Hypothalamus (tissue), 51 donors: ENCODE measurements at regions not wholly inside any gene's neighbourhood (a gene's known extent, or its start where the extent isn't known, plus 50 kb on each side); places are given as distances from the start of the nearest gene placed in this dataset.

Source experiments
- DNase-seq, 51 donors: peaks; one replicate each; lab custom pipeline; 2025; lab: John Stamatoyannopoulos, UW

DNA sequence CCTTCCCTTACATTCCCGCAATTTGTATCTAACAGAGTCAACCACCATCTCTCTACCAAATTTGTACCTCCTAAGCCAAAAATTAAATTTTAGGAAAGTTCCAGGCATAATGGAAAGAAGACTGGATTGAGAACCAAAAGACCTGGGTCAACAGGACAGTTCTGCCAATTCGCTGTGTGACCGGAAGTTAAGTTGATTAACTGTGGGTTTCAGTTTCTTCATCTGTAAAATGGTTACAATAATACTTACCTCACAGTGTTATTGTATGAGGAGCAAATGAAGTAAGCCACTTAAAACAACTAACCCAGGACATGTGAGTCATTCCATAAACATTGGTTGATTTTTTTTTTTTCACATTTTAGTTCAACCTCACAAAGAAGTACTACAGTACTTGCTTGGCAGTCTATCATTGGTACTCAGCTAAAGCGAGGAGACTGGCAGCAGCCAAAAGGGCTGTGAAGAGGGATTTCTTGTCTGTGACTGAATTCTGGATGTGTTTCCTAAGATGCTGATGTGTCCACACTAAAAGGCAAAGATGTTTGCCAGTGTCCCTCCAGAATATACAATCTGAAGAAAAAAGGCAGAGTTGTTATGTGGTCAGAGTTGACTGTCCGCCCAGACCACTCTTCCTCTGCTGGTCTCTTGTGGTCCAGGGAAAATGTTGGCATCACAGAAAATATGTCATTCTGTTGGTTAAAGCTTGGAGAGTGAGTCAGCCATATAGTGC is 198.6 kb downstream of the TLE1 start:
- no peak for DNase-seq

DNA sequence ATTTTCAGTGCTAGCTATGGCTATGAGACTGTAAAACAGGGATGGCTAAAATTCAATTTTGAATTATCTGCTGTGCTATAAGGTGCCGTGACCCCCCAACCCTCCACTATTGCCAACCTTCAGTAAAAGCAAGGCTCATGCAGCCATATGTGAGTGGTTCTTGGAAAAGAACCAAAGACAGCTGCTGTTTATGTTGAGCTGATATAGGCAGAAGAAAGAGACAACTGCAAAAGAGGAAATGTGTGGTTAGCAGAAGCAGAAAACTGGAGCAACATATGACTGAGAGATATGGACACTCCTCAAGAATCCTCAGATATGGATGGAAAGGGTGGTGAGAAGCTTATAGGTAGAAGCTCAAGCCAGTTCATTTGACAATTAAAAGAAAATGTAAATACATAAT is 200.3 kb downstream of the TLE1 start:
- DNase-seq, result no peak

DNA sequence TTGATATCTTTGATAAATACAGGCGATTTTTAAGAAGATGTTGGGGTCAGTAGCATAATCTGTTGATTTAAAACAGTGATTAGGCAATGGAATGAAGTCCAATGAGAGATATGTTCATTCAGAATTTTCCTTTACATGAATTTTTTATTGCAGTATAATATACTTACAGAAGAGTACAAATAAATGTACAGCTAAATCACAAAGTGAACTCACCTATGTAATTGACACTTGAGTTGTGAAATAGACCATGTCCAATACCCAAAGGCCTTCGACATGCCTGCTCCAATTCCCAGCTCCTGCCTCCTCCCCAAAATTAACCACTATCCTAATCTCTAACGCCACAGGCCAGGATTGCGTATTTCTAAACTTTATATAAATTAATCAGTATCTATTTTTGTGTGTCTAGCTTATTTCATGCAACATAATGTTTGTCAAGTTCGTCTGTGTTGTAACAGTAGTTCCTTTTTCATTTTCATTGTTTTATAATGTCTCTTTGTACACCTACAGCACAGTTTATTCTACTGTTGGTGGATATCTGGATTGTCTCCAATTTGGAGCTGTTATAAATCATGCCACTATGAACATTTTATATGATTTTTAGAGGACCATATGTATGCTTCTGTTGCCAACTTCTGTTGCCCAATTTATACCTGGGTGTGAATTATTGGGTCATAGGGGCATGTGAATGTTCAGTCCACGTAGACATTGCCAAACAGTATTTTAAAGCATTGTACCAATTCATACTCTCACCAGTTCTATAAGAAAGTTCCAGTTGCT is 208.3 kb downstream of the TLE1 start:
- DNase-seq, result no peak

DNA sequence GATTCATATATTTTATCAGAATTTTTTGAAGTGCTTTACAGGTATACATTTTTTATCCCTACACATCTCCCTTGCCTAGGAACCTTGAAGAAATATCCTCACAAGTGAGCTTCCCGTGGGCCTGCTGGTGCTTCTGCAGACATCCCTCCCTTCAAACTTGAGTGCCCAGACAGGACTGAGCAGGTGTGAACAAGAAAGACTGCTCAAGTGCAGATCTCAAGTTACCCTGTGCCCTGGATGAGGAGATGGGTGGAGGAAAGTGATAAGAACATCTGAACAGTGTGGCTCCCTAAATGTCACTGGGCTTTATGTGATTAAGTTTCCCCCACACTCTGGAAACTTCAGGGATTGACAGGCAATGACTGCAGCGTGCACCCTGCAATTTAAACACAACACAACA is 209.8 kb downstream of the TLE1 start:
- no peak for DNase-seq

DNA sequence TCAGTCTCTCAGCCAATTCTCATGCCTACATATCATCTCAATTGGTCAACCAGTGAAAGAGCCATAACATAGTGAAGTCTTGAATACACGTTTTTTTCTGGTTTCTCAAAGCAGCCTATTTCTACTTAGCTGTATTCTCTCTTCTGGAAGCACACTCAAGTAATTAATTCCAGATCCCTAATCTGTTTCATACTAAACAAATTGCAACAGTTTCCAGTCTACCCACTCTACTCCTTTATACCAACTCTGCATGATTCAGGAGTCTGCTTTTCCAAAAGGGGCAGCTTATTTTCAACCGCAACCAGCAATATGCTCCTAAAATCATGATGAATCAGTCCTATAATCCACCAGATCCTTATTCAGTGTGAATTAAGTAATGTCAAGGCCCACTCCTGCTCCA is 211.7 kb downstream of the TLE1 start:
- DNase-seq, result no peak

DNA sequence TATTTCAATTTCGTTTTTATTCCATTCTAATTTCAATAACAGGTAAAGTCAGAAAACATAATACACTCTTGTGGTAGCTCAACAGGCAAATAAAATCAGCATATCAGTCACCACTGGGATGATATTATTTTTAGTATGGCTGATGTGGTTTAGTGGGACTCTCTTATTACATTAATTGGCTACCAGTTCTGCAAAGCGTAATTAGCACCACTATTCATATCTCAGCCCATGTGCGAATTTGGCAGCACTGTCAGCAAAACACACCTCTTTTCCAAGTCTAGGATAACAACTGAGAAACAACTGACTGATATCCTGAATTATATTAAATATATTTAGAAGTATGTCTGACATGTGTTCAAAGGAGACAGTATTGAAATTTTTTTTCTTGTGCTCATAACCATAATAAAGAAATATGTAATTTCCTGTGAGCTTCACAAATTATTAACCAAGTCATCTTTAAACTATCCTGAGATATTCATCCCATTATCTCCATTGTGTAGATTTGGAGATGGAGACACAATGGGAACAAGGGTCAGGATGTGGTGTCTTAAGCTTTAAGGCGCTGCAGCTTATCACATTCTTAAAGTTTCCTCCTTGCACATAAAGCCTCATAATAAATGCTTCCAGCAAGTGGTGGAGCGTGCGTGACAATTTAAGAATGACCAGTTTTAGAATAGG is 212.4 kb downstream of the TLE1 start:
- DNase-seq, result no peak

DNA sequence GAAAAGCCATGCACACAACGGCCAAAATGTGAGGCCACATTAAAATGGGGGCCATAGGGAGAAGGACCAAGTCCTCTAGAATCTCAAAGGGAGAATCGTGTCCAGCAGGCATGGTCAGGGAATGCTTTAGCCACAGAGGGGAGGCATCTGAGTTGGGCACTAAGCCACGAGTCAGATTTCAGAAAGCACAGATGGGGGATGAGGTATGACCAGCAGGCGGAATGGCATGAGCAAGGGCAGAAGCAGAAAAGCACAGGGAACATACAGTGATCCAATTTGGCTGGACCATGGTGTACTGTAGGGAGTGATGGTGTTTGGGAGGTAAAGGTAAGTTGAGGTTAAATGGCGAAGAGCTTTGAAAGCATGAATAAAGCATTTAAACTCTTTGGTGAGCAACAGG is 214.6 kb downstream of the TLE1 start:
- DNase-seq, result no peak

DNA sequence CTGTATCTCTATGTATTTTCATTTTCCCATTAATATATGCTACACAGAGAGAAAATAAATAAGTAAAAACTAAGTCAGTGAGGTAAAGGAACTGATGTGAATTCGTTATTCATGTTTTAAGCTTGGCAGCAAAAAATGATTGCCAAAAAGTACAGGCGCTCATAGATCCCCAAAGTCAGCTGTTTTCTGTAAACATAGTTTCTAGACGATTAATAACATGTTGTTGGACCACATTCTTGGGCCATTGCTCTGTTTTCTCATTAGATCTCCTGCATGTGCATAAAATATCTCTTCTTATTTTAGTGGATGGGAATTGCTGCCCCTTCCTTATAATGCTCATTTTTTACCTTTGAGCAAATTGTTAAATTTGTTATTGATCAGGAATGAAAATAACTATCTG is 215.2 kb downstream of the TLE1 start:
- no peak for DNase-seq

DNA sequence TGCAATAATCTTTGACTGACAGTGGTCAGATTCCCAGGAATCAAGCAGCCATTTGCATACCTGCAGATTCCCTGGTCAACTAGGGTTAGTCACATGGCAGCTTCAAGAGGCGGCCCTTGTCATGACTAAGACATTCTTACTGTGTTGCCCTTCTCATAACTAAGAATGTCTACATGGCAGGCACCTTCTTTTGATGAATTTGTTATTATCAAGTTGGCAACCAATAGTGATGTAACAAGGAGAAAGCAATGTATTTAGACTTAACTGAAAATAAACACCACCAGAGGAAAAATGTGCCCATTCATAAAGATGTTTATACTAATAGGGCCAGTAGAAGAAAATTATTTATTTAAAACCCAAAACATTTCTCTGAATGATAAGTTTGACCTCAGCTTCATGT is 215.6 kb downstream of the TLE1 start:
- no peak for DNase-seq

DNA sequence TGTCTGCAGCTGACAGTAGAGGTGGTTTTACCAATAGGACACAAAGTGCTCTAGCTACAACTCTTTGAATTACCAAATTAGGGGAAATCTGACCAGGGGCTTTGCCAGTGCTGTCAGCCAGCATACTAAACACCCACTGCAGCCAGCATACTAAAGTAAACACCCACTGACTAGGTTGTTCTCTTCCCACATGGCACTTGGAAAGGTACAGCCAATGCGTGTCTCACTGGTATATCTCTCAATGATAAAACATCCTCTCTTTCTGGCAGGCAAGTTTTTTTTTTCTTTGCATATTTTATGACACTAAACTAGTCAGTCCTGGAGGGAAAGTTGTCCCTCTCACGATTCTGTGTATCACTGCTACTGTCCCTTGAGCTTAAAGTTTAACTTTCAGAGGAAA is 216.1 kb downstream of the TLE1 start:
- no peak for DNase-seq

DNA sequence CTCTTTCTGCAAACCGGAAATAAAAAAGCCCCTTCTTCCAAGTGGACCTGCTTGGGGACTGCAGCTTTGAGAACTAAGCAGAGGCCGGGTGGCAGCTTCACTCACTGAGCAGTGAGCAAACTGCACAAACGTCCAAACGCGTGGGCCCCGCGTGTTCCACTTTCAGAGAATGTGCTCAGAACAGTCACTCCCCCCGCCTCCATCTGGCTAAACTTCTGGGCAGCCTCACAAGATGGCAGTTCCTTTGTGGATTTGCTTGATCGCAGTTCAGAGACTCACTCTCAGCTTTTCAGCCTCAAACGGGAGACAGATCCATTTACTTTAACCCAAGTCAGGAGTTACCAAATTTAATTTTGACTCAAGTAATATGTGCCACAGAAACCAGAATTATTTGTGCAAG is 216.6 kb downstream of the TLE1 start:
- peak in 1 of 51 donors; percentile 61 for DNase-seq

DNA sequence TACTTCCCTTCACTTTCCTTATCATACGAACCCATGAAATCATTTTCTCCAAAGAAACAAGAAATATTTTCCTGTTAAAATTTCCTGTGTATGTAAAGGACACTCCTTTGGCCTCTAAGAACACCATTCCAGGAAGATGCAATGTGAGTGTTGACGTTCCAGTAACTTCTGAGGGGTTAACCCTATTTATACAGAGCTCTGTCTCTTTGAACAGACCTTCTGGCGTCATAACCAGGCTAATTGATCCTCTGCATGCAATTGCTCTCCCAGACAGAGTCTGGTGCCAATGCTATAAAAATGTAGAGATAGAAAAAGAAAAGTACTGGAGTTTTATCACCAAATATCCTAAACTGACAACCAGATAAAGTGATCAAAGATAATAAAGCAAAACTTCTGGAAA is 218.5 kb downstream of the TLE1 start:
- no peak for DNase-seq

DNA sequence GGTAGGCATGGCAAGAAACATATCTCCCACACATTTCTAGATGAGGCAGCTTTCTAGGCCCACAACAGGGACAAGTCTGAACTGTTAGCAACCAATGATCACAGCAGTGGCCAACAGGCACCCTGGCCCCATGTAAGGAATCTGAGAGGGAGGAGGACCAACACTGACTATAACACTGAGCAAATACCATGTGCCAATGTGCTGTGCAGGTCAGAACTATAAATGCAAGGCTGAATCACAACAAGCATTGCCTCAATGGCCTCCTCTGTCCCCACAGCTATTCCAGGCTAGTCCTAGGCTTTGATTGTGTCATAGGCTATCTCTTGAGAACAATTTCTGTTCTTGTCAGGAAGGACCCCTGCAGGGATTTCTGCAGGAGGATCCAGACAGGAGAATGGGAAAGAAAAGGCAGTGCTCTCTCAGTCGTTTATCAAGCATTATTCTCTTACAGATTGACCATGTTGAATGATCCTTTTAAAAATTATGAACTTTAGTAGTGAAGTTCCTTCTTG is 221.2 kb downstream of the TLE1 start:
- DNase-seq, result no peak

DNA sequence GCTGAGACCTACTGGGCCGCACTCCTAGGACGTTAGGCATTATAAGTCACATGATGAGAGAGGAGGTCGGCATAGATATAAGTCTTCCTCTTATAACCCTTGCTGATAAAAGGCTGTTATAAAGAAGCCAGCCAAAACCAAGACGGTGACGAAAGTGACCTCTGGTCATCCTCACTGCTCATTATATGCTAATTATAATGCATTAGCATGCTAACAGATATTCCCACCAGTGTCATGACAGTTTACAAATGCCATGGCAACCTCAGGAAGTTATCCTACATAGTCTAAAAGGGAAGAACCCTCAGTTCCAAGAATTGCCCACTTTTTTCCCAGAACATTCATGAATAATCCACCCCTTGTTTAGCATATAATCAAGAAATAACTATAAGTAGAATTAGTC is 222.4 kb downstream of the TLE1 start:
- no peak for DNase-seq

DNA sequence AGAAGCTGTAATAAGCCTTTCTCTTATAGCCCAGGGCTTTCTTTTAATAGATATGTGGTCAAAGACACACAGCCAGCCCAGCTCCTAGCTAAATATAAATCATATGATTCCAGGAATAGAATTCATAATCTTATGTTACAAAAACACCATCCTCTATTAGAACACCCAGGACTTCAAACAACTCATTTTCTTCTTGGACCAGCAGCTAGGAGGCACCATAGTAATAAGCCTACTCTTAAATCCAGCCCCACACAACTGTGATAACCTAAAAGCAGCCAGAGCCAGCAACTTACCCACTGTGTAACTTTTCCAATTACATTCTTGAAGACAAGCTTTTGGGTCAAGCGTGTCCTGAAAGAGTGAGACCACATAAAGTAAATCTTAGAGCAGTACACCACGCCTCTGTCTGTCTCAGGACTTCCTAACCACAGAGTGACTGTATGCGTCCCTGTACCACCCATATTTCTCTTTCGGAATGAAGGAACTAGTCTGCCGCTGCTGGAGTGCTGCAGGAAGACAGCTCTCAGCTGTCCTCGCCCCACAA is 223.8 kb downstream of the TLE1 start:
- DNase-seq, result no peak

DNA sequence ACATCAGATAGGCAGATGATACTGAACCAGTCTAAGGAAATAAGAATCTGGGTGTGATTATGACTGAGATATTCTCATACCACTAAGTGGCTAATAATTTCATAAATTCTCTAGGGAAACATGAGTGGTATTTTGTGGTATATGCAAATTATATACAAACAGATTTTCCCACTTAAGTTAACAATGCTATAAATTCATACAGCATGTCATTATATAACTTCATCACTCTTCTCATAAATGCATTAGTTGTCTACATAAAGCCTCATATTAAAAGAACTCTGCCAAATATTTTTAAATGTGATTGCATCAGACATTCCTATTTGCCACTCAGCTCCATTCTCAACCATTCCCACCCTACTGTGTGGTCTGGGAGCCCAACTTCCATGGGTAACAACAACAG is 226.5 kb downstream of the TLE1 start:
- DNase-seq, result no peak

DNA sequence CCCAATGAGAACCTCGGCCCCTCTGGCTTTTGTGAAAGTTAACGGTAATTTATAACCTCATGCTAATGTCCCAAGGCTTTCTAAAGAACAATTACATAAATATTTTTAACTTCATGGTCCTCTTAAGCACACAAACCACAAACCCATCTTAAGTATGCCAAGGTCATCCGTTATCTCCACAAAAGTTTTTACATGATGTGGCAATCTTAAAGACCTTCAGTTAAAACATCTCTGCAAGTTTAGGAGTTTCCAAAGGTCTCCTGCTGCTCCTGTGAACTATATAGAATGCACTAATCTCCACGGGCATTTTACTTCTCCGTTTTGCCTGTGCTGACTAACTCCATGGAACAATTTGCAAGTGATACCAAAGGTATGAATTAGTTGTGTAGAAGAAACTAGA is 228.2 kb downstream of the TLE1 start:
- no peak for DNase-seq

DNA sequence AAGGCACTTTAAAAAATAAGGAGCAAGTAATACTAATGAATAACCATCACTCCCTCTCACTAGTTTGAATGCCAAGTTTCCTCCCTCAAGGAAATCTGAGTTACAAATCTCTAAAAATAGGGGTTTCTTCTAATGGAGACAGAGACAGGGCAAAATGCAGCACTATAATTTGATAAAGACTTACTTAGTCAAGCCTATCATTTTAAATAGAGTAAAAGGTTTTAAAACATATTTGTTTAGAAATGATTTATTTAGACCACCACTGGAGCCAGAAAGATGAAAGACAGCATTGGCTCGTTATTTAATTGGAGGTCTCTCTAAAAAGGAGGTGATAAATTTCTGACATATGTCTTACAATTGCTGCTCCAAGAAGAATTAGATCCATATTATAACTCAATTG is 228.7 kb downstream of the TLE1 start:
- DNase-seq, result no peak

DNA sequence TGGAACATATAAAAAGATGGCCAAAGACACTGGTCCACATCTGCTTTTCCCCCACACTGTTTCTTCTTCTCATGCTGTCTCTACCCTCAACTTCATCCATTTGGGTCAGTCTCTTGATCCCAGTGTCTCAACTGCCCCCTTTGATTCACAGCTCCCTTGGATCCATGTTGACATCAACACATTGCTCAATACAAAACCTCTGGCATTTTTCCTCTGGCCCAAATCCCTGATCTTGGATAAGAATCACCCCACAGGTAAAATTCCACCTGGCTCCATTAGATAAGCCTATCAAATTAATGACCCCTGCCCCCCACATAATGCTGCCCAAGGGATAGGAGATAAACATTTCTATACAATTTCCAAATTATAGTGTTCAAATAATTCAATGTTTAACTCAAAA is 229.8 kb downstream of the TLE1 start:
- DNase-seq, result no peak

DNA sequence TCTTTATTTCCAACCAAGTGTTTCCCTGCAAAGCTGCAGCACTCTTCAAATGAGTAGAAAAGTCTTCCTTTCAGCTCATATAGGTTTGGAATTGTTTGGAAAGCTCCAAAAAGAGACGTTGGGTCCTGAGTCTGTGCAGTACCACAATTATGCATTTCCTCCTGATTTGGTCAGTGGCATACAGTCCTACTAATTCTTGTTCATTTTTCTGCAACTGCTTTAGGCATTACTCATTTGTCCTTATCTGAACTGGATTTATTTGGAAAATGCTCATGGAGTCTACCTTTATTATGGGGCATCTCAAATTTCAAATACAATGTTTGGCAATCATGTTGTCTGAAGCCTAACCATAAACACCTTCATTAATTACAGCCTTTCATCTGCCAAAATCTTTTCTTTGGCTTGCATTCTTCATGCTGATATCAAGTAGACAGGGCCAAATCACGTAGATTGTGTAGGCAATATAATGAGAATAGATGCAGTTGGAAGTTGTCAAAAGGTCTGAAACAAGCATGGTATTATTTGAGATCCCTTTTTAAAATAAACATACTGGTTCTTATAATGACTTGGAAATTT is 232.8 kb downstream of the TLE1 start:
- DNase-seq, result no peak
